GM19035 (cell line): ENCODE measurements at regions not wholly inside any gene's neighbourhood (a gene's known extent, or its start where the extent isn't known, plus 50 kb on each side); places are given as distances from the start of the nearest gene placed in this dataset.

ENCODE experiments used
- ATAC-seq: cut with Tn5 transposase; IDR thresholded peaks from one replicate; pipeline ENCODE4 v1.9.1; 2021; ENCODE audit not compliant: unreplicated experiment

DNA sequence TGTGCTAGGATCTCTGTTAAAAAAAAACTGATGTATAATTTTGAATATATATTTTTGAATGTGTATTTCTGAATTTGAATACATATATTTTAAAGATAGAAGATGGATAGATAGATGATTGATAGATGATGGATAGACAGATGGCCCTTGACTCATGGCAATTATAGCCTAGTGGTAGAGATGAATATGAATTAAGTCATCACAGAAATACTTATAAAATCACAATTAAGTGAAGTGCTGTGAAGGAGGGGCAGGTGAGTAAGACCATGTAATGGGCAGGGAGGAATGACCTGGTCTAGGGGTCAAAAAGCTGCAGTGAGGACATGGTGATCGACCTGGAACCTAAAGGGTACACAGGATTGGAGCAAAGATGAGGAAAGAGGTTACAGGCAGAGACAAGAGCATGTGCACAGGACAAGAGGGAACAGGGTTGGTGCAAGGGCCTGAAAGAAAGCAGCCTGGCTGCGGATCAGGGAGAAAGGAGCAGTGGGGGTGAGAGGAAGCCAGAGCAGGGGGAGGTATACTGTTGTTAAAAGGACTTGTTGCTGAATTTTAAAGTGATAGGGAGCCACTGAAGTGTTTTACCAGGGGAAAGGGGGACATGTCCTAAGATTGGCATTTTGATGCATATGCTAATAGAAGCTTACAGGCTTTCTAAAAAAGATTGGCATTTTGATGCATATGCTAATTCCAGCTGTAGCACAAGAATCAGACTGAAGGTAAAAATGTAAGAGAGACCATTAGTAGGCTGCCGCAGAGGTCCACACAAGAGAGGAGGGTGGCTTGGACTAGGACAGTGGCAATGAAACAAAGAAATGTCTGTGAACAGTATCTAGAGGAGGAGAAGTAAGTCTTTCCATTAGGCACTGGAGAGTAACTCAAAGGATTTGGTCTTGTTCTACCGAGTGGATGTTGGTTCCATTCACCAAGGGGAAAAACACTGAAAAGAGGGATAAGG is 527.8 kb downstream of the AGTPBP1 start:
- no peak for ATAC-seq

DNA sequence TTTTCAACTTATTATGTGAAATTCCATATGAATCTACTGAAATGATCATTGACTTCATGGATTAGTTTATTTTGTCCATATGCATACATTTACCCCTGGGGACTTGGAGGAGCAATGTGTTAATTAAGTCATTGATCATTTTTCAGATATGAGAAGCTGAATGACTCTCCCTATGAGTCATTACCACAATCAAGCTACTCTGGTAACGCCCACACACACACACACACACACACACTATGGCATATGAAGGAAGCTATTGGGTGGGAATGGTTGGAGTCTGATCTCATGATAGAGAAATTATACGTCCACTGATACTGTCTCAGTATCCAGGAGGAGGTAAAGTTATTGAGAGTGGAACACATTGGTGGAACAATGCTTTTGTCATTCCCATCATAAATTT is 528.9 kb downstream of the AGTPBP1 start:
- no peak for ATAC-seq

DNA sequence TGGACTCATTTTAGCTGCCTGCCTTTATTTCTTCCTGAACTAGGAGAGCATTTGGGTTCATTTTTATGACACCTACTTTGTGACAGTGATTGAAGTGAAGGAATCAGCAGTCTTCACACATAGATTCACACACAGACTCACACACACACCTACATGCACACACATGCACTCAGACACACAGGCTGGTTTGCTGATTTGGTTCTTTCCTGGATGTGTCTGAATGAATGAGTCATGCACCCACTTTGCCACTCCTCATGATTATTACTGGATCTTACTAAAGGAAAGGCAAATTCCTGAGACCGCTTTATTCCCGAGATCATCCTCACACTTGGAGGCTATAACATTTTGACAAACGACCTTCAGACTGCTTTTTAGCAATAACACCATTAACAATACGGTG is 529.5 kb downstream of the AGTPBP1 start:
- no peak for ATAC-seq

DNA sequence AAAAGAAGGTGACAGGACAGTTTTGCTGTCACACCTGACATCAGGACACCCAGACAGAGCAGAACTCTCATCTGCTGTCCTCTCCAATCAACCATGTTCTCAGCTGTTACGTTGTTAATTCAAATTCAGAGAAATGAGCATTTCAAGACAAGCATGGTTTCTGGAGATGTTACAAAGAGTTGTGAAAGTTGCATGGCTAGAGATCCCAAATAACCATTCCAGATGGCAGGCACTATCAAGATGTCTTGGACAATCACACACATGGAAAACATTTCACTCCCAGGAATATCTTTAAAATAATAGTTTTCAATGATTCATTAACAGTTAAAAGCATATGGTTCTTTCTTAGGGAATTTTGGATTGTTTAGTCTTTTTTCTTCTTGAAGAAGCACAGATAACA is 533.1 kb downstream of the AGTPBP1 start:
- ATAC-seq: no peak

DNA sequence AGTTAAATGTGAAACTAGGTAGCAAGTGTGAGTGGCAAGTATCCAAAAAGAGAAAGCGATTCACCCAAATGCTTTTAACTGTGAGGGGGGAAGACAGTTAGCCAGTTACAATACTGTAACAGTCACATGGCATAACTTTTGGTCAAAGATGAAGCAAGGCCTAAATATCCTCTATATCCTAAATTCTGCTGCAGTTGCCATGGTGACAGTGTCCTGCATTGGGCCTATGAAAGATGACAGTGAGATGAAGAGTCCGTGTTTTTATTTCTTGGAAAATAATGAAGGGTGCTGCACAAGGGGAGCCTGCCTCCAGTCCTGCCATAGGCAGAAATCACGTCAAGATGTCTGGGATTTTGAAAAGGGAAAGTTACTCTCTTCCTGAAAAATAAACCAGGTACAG is 534.6 kb downstream of the NTRK2 start:
- no peak for ATAC-seq

DNA sequence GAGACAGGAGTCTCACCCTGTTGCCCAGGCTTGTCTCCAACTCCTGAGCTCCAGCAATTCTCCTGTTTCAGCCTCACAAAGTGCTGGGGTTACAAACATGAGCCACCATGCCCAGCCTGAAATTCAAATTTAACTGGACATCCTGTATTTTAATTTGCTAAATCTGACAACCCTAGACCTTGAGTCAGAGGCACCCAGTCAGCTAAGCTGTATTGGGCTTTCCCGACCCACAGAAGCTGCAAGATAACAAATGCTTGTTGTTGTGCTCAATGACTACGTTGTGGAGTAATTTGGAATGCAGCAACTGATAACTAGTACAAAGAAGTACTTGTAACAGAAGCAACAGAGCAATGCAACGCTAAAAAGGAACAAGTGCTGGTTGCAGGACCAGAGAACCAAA is 533.1 kb downstream of the NTRK2 start:
- ATAC-seq: no peak

DNA sequence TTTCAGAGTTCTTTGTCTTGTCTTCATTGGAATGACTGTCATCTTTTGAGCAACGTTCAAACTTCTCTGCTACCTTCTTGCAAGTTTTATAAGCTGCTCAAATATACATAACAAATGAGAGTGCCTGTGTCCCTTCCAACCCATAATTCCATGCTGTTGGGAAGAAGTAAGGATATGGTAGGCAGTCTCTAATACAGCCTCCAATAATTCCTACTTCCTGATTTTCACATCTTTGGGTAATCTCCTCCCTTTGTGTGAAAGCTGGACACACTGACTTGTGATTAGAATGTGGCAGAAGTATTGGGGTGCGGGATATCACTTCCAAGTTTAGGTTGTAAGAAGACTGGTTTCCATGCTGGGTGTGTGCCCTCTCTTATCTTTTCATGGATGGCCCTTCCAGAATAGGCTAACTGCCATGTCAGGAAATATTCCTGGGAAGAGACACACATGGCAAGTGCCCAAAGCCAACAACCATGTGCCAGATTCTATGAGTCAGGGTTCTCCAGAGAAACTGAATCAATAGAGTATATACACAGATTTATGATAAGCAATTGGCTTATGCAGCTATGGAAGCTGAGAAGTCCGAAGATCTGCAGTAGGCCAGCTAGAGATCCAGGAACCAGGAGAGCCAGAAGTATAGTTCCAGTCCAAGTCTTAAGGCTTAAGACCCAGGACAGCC is 531.3 kb downstream of the NTRK2 start:
- no peak for ATAC-seq

DNA sequence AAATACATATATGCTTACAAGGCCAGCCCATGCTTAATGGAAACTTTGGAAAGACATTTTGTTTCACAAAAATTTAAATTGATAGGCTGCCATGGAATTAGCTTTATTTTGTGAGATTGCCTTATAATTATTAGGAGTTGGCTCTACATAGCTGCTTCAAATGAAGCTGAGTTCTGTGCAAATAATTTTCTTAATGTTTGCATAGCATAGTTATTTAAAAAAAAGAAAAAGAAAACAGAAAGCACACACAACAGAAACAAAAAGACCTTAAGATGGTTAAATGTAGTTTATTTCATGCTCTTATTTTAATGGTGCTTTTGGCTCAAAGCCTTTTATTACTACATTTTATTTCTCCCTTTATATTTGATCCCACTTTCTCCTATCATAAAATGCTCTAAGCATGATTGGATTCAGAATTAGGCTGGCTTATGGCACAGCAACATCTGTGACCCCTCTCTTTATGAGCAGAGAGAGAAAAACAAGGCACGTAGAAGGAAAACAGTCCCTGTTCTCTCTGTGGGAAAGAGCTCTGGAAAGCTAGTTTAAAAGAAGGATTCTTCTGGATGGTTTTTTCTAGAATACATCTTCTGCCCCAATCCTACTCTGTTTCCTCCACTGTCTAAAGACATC is 530.5 kb downstream of the NTRK2 start:
- no peak for ATAC-seq

DNA sequence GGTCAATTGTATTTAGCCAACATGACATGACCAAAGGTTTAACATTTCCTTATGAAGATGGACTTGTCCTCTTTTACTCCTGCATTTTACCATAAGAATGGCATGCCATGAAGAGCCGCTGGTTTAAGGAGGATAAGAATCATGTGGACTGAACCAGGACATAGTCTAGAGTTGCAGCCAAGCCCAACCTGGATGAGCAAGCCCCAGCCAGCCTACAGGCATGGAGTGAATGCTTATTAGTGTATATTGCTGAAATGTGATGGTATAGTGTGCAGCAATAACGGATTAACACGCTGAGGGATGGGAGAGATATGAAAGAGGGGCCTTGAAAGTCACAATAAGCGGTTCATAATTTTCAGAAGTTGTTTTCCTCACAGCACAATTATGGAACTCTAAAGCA is 523.2 kb downstream of the NTRK2 start:
- ATAC-seq: no peak

DNA sequence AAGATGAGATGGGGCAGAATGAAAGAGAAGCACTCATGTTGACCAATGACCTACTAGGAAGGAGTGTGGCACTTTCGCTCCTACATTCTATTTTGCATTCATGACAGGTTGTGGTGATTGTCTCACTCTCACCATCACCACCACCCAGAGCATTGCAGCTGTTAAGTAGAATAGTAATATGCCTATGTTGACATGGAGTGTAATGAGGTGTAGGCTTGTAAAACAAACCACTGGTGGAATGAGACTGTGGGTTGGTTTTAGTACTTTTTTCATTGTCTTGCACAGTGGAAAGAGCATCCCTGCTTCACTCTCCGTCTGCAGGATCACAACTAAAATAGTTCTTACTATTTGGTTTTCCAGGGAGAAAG is 516.7 kb downstream of the NTRK2 start:
- no peak for ATAC-seq

DNA sequence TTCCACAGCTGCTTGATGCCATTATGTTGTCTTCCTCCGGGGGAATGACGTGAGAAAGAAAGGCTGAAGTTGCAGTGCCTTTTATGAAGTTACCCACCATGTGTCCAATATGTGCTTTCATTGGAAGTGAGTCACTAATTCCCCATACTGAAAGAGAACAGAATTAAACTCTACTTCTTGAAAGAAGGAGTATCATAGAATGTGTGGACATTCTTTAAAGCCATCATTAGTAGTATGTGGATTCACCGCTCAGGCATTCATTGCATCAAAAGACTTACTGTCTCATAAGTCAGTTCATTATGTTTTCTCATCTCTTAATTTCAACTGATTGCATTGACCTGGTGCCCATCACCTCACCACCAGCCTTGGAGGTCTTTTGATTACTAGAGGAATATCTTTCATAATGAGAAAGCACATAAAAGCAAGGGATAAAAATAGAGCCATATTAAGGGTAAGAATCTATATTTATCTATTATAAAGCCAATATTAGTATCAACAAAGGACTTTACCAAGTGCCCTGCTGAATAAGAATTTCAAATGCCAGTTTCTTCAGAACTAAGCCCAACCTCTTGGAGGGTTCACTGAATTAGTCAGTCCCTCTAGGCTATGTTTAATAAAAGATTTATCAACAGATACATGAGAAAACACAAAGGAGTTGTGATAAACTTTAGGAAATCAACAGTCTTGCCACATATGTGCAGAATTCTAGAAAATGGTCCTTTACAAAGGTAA is 516.1 kb downstream of the NTRK2 start:
- no peak for ATAC-seq

DNA sequence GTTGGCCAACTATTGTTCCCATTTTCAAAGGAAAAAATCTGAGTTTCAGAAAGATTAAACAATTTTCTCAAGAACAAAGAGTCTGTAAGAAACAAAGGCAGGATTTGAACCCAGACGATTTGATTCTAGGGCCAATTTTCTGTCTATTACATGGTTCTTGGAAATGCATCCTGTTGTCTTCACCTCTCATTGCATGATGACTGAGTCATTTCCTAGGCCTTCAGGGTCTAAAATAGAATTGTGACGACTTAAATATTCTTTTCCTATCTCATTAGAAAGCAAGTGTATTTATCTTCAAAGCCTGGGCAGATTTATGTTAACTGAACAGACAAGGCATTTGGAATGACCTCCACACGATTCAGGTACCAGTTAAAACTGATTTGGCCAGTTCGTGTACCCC is 512.9 kb downstream of the NTRK2 start:
- ATAC-seq: no peak

DNA sequence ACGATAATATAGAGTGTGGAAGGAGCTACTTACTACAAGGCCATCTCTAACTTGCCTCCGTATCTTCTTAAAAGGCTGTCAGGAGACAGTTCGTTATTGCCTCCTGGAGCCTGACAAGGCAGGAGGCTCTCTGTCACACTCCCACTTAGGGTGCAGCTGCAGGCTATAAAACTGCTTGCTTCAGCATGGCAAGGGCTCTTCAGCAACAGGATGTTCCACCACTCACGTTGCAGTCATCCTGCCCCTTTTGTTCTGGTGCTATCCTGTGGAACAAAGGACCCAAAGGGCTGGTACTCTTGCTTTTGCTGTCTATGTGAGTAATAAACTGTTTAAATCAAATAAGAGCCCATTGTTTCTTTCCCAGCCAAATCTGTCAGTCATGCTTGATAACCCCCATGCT is 508.9 kb downstream of the NTRK2 start:
- no peak for ATAC-seq

DNA sequence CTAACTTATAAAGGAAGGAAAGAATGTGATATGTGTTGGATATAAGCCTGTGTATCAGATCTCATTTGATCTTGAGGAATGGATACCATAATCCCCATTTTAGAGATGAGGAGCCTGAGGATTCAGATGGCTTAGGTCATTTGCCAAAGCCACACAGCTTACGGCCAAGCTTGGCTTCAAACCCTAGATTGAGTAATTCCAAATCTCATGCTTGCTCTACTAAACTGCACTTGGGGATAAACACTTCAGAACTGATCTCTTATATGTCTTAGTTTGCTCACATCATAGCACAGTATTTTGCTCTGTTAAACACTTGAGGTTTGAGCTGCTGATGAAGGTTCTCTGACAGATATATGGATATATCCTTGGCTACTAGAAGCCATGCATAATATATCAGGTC is 504.4 kb downstream of the NTRK2 start:
- no peak for ATAC-seq

DNA sequence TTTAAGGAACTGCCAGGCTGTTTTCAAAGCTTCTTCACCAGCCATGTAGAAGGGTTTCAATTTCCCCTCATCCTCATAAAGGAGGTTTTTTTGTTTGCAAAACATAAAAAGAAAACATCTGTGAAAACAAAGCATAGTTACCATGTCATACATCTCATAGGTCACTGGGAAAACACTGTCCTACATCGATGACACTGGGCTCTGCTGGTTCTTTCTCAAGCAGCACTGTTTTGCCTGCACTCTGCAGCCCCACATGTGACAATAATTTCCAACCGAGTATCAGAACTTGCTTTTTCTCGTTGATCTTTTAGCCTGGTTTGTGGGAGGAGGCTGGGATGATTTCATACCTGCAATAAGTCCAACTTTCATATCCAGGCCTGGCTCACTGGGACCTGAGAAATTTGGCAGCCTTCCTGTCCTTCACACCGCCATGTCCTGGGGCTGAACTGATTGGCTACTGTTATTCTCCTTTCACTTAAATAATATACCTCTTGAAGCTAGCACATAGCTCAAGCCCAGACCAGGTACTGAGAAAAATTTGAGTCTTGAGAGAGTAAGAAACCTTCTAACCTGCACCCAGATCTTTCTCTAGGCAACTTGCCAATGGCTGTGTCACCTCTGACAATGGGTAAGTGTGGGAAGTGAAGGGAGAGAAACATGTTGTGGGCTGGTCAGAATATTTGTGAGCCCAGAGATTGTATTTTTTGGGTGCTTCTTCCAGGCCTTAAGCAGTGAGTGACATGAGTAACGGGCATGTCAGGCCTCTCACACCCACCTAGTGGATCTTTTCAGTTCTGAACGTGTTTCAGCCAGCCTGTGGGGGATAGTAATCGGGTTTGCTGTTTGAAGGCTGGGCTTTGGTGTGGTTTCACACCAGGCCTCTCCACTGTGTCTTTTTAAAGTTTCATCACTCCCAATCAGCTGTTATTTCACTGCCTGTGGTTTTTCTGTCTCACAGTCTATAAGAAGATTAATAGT is 502.8 kb downstream of the NTRK2 start:
- ATAC-seq: no peak

DNA sequence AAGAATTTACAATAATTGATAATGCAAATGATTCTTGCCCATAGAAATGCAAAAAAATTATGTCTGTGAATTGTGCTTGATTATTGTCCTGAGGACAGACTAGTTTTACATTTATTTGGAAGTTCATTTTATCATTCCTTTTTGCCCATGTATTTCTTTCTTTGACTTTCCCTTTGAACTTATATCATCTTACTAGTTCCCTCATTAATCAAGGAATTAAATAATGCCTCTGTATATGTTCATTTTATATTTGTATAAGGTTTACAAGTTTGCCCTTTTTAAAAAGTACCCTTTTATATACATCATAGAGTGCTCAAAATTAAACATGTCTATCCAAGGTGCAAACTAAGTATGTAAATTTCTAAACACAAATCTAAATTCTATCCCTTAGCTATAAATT is 501.6 kb downstream of the NTRK2 start:
- no peak for ATAC-seq

DNA sequence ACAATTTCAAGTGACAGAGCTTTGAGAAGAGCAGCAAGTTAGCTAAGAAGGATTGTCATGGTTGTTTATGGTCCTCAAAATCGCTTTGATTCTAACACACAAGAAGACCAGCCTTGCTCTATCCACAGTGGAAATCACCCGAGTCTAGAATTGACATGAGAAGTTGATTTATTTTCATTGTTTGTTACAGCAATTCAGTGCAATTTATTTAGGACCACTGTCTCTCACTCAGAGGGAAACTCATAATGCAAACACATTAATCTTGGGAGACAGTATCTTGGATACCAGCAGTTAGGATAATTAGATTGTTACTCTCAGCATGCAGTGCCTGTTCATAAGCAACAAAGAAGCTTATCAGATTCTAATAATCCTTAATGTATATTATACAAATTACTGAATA is 498.9 kb downstream of the NTRK2 start:
- no peak for ATAC-seq

DNA sequence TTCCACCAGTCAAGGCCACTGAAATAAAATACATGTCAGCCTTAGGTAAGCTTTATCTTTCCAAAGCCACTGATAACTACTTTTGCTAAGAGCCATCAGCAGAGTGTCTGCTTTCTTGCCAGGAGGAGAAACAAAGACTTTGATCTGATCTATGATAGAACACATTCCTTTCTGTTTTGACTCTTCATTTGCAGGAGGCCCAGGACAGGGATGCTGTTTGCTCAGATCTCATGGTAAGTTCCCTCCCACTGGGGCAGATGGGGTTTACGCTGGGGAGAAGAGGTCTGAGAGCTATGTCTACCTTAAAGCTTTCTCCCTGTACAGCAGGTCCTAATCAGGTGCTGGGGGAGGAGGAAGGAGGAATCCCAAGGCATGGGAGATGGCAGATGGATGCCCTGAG is 497.6 kb downstream of the NTRK2 start:
- ATAC-seq: no peak

DNA sequence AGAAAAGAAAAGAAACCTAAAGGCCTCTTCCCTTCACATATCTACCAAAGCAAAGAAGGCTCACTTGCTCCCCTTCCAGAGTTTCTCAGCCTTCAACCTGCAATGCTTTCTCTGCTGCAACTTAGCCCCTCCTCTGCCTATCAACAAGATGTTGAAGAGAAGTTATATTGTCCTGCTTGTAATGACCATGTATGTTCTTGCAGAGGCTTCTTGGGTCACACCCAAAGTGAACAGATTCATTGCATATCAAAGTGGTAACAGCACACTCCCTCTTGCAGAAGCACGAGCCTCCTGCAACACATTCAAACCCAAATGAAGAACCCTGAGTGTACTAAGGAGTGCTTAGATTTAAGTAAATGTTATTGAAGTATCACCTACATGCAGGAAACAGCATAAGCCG is 494.3 kb downstream of the NTRK2 start:
- no peak for ATAC-seq

DNA sequence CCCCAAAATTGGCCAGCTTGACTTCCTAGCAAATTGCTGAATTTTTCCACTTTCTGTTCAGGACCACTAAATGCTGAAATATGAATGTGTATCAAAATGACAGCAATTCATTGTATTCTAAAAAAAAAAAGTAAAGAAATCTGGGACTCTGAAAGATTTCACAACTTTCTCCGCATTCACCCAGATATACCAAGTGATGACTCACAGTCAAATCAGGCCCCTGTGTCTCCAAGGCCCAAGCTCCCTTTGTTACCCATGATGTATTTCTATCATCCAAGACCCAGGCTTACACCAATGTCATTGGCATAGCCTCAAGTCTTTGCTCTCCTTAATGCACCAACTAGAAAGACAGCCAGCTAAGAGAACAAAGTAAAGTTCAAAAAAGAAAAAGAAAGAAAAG is 493.9 kb downstream of the NTRK2 start:
- no peak for ATAC-seq
